Calu3 (cell line): ENCODE measurements at regions not wholly inside any gene's neighbourhood (a gene's known extent, or its start where the extent isn't known, plus 50 kb on each side); places are given as distances from the start of the nearest gene placed in this dataset.

Experiments used
- BruUV-seq: library from RNA; stranded (reverse); fragments of 400-500 nt; replicated peaks from 2 replicates; lab custom pipeline; 2021; lab: Mats Ljungman, UMichigan
- CTCF ChIA-PET: fragments of 300-600 bp; sonication (Branson Sonifier 250); formaldehyde crosslinking; loops from one replicate; lab custom pipeline; 2022; ENCODE audit warnings: antibody characterized with exemption; lab: Charles Lee
- DNase-seq: peaks from one replicate; pipeline ENCODE4 v3.0.0; 2022
- H3K27ac Mint-ChIP-seq: one replicate; pipeline ENCODE4 v1.8.0; 2022; ENCODE audit warnings: mixed read lengths; ENCODE audit not compliant: unreplicated experiment
- H3K27me3 Mint-ChIP-seq: one replicate; pipeline ENCODE4 v1.8.0; 2022; ENCODE audit warnings: mixed read lengths; ENCODE audit not compliant: unreplicated experiment
- H3K36me3 Mint-ChIP-seq: one replicate; pipeline ENCODE4 v1.8.0; 2022; ENCODE audit warnings: mild to moderate bottlenecking, moderate library complexity, mixed read lengths; ENCODE audit not compliant: insufficient read depth, unreplicated experiment
- H3K4me1 Mint-ChIP-seq: one replicate; pipeline ENCODE4 v1.8.0; 2022; ENCODE audit warnings: mild to moderate bottlenecking, low read depth, mixed read lengths; ENCODE audit not compliant: unreplicated experiment
- H3K4me3 Mint-ChIP-seq: one replicate; pipeline ENCODE4 v1.8.0; 2022; ENCODE audit warnings: mild to moderate bottlenecking, low read depth, moderate library complexity, mixed read lengths; ENCODE audit not compliant: unreplicated experiment
- H3K9me3 Mint-ChIP-seq: one replicate; pipeline ENCODE4 v1.8.0; 2022; ENCODE audit warnings: low read depth, mixed read lengths; ENCODE audit not compliant: unreplicated experiment
- intact Hi-C: fragments of 100-400 bp; cut with micrococcal nuclease; formaldehyde crosslinking; loops from one replicate; pipeline ENCODE4 v1.10.0; 2022; ENCODE audit not compliant: unreplicated experiment
- TF ChIP-seq, protein P1 (sequence below): fragments of 200-600 bp; IDR thresholded peaks from one replicate; pipeline ENCODE4 v1.8.0; 2022; ENCODE audit warnings: antibody characterized with exemption; ENCODE audit not compliant: unreplicated experiment

DNA sequence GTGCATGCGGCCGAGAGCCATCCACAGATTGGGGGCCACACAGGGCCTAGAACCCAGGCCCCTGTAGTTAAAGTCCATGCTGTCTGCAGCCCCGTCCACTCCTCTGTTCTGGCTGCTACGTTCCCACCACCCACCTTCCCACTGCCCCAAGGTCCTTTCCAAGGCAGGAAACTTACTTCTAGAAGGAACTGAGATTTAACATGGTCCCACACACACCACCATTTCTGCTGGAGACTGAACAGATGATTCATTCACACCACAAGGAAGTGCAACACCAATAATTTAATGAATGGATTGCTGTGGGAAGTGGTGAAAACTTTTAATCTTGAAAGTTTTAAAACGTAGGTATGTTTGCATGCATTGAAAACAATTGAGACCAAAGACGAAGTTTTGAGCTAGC is 95.2 kb downstream of the LBH start:
- H3K9me3 Mint-ChIP-seq: peaks cover 3% of the 10 kb centered on the region
- H3K4me3 Mint-ChIP-seq: no peak overlapping the region
- H3K27me3 Mint-ChIP-seq: peaks cover 8% of the 10 kb centered on the region
- CTCF ChIA-PET: no interaction called here
- H3K36me3 Mint-ChIP-seq: no peaks in the 10 kb centered on the region
- no TSS peak for BruUV-seq
- no peaks in the 10 kb centered on the region for H3K4me1 Mint-ChIP-seq
- intact Hi-C loops: loop anchor here (10.0 kb wide), 1 partner anchor 92 kb away; the partner anchor contains the start of gene LBH
- DNase-seq: peak; percentile 6
- TF ChIP-seq, protein P1, sequence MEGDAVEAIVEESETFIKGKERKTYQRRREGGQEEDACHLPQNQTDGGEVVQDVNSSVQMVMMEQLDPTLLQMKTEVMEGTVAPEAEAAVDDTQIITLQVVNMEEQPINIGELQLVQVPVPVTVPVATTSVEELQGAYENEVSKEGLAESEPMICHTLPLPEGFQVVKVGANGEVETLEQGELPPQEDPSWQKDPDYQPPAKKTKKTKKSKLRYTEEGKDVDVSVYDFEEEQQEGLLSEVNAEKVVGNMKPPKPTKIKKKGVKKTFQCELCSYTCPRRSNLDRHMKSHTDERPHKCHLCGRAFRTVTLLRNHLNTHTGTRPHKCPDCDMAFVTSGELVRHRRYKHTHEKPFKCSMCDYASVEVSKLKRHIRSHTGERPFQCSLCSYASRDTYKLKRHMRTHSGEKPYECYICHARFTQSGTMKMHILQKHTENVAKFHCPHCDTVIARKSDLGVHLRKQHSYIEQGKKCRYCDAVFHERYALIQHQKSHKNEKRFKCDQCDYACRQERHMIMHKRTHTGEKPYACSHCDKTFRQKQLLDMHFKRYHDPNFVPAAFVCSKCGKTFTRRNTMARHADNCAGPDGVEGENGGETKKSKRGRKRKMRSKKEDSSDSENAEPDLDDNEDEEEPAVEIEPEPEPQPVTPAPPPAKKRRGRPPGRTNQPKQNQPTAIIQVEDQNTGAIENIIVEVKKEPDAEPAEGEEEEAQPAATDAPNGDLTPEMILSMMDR: no peak
- no peak overlapping the region for H3K27ac Mint-ChIP-seq

DNA sequence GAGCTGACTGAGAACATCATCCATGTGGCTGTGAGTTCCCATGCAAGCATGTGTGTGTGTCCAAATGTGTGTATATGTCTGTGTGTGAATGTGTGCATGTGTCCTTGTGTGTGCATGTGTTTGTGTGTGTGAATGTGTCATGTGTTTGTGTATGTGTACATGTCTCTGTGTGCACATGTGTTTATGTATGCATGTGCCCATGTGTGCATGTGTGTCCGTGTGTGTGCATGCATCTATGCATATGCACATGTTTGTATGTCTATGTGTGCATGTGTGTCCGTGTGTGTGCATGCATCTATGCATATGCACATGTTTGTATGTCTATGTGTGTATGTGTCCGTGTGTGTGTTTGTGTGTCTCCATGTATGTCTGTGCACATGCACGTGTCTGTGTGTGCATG is 99.7 kb downstream of the LBH start:
- Mint-ChIP-seq H3K4me3 (no peak overlapping the region), H3K27ac (no peak overlapping the region), H3K4me1 (no peaks in the 10 kb centered on the region), H3K27me3 (peaks cover 24% of the 10 kb centered on the region), H3K36me3 (no peaks in the 10 kb centered on the region), H3K9me3 (peaks cover 3% of the 10 kb centered on the region)
- CTCF ChIA-PET: interaction anchor here (0.9 kb wide), 1 partner anchor 236 kb away, joined by 3 read pairs; no protein-coding TSS in a partner anchor
- intact Hi-C loops: loop anchor here (10.0 kb wide), 1 partner anchor 126 kb away; no protein-coding TSS in a partner anchor
- TF ChIP-seq, protein P1: no peak
- no TSS peak for BruUV-seq
- no peak for DNase-seq

DNA sequence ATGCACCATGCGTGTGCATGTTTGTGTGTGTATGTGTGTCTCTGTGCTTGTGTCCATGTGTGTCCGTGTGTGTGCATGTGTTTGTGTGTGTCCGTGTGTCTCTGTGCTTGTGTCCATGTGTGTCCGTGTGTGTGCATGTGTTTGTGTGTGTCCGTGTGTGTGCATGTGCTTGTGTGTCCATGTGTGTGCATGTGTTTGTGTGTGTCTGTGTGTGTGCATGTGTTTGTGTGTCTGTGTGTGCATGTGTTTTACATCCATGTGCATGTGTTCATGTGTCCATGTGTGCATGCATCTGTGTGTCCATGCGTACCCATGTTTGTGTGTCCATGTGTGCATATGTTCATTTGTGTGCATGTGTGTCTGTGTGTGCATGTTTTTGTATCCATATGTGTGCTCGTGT is 100.5 kb downstream of the LBH start:
- Mint-ChIP-seq H3K27ac (no peak overlapping the region), H3K9me3 (peaks cover 3% of the 10 kb centered on the region), H3K4me3 (no peak overlapping the region), H3K36me3 (no peaks in the 10 kb centered on the region), H3K4me1 (no peaks in the 10 kb centered on the region), H3K27me3 (peaks cover 24% of the 10 kb centered on the region)
- no TSS peak for BruUV-seq
- CTCF ChIA-PET: no interaction called here
- no peak for DNase-seq
- intact Hi-C loops: loop anchor here (10.0 kb wide), 1 partner anchor 127 kb away; no protein-coding TSS in a partner anchor
- TF ChIP-seq, protein P1: no peak

DNA sequence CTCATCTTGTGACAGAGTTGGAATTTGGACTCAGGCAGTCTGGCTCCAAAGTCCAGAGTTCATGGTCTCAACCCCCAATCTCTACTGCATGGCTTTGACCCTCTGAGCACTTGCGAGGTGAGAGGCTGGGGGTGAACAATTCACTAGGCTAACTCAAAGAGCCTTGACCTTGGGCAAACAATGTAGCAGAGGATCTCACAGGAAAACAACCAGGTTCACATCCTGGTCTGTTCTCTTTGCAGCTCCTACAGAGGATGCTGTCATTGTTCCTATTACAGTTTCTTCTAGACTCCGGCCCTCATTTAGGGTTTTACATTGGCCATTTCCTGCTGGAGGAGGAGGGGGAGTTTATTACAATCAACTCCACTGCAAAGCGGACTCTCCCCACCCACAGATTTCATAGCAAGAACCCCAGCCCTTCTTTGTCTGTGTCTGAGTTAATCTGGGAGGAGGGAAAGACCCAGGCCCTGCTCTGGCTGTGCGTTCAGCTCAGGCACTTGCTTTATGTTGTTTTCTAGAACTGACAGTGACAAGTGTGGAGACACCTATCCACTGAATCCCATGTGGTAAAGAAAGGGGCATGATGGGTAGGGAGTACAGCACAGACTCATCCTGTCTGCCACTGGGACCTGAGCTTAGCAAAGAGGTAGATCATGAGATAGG is 101.6 kb downstream of the LBH start:
- Mint-ChIP-seq H3K4me1 (no peaks in the 10 kb centered on the region), H3K4me3 (no peak overlapping the region), H3K9me3 (peaks cover 3% of the 10 kb centered on the region), H3K36me3 (no peaks in the 10 kb centered on the region), H3K27ac (no peak overlapping the region), H3K27me3 (peaks cover 24% of the 10 kb centered on the region)
- no peak for DNase-seq
- intact Hi-C loops: loop anchor here (10.0 kb wide), 1 partner anchor 128 kb away; no protein-coding TSS in a partner anchor
- TF ChIP-seq, protein P1: no peak
- CTCF ChIA-PET: no interaction called here
- BruUV-seq: no TSS peak
